Hepatocyte (in vitro differentiated cells): ENCODE measurements at regions not wholly inside any gene's neighbourhood (a gene's known extent, or its start where the extent isn't known, plus 50 kb on each side); places are given as distances from the start of the nearest gene placed in this dataset.

Experiments
- EZH2phosphoT487 ChIP-seq: fragments of 200-600 bp; sonication (generic); IDR thresholded peaks from one replicate; pipeline ENCODE4 v1.6.1; 2018; ENCODE audit warnings: antibody characterized with exemption, mild to moderate bottlenecking, low read depth, moderate library complexity; ENCODE audit not compliant: unreplicated experiment, severe bottlenecking
- TF ChIP-seq, protein P1 (sequence below): fragments of 200-600 bp; sonication (generic); IDR thresholded peaks from 2 replicates; pipeline ENCODE4 v1.5.1; 2016; ENCODE audit warnings: antibody characterized with exemption, mild to moderate bottlenecking; ENCODE audit not compliant: poor library complexity

DNA sequence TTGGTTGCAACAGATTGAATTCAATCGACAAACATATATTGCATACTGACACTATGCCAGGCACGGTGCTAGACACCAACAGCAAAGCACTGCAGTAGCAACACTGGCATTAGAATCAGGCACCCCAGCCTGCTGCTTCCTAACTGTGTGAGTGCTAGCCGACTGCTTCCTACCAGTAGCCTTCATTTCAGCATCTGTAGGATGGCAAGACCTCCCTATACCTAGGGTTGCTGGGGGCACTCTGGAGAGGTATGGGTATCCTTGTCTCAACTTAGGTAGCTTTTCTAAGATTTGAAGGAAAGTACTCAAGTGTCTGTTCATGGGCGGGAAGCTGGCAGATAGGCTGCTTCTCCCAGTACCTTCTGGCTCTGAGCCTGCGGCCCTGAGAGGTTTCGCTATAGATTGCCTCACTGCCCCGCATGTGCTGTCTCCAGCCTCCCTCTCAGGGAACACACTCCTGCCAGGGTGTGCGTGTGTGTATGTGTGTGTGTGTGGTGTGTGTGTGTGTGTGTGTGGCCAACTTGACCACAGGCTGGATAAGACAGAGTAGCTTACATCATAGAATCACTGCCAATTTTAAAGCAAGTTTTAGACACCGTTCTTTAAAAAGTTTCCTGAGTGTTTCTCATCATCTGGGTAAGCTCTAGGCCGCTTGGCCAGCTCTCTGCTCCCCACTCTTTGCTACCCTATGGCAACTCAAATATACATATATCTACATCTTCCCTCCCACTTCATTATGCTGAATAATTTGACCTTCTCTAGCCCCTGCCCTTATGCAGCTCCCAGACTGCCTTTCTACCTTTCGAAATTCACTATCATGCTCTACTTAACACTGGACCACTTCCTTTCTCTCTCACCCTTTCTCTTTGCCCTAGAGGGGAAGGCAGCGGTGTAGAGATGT lies 97.0 kb upstream of the PJA1 start:
- TF ChIP-seq, protein P1, sequence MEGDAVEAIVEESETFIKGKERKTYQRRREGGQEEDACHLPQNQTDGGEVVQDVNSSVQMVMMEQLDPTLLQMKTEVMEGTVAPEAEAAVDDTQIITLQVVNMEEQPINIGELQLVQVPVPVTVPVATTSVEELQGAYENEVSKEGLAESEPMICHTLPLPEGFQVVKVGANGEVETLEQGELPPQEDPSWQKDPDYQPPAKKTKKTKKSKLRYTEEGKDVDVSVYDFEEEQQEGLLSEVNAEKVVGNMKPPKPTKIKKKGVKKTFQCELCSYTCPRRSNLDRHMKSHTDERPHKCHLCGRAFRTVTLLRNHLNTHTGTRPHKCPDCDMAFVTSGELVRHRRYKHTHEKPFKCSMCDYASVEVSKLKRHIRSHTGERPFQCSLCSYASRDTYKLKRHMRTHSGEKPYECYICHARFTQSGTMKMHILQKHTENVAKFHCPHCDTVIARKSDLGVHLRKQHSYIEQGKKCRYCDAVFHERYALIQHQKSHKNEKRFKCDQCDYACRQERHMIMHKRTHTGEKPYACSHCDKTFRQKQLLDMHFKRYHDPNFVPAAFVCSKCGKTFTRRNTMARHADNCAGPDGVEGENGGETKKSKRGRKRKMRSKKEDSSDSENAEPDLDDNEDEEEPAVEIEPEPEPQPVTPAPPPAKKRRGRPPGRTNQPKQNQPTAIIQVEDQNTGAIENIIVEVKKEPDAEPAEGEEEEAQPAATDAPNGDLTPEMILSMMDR: no peak
- no peak for TF ChIP-seq EZH2phosphoT487
